HEK293 (cell line): ENCODE measurements at regions not wholly inside any gene's neighbourhood (a gene's known extent, or its start where the extent isn't known, plus 50 kb on each side); places are given as distances from the start of the nearest gene placed in this dataset.
A peak's percentile ranks its signal among the peaks of the same experiment; 100 is the strongest.

Experiments used
- CTCF ChIA-PET: fragments of 350-600 bp; formaldehyde crosslinking; extraction: SDS; loops from one replicate; lab custom pipeline; 2021; ENCODE audit warnings: antibody characterized with exemption; lab: Yijun Ruan, JAX
- POLR2A ChIA-PET: fragments of 300-600 bp; formaldehyde crosslinking; extraction: SDS; loops from one replicate; lab custom pipeline; 2020; ENCODE audit warnings: antibody characterized with exemption, inconsistent platforms; lab: Yijun Ruan, JAX
- H3K27ac ChIP-seq: fragments of 200-500 bp; sonication (Bioruptor generic); 2 replicates; pipeline ENCODE4 v1.5.1; 2014; ENCODE audit warnings: low read depth, low read length, control low read depth, inconsistent platforms; ENCODE audit errors: extremely low read depth
- H3K36me3 ChIP-seq, 2 experiments: fragments of 200-500 bp in 1 of 2; sonication (Bioruptor generic) in 1 of 2; 1 replicate in 1 of 2; 2 replicates in 1 of 2; pipeline ENCODE4 v1.5.1; 2014 to 2017; ENCODE audit warnings: inconsistent platforms in 2 of 2, low read length in 2 of 2; ENCODE audit not compliant: control insufficient read depth in 2 of 2, insufficient read depth in 1 of 2
- H3K4me1 ChIP-seq: fragments of 200-500 bp; sonication (Bioruptor generic); 2 replicates; pipeline ENCODE4 v1.5.1; 2014; ENCODE audit warnings: mild to moderate bottlenecking, low read length, inconsistent platforms; ENCODE audit not compliant: control insufficient read depth, insufficient read depth
- H3K4me3 ChIP-seq: 2 replicates; pipeline ENCODE4 v1.5.1; 2011; ENCODE audit warnings: low read depth, mild to moderate bottlenecking, control low read depth, low read length, moderate library complexity
- H3K9me3 ChIP-seq: fragments of 200-500 bp; sonication (Bioruptor generic); 2 replicates; pipeline ENCODE4 v1.5.1; 2014; ENCODE audit warnings: low read depth, low read length, inconsistent platforms; ENCODE audit not compliant: control insufficient read depth, insufficient read depth
- BCL11B ChIP-seq: fragments of 450-650 bp; formaldehyde crosslinking; IDR thresholded peaks from 2 replicates; pipeline ENCODE4 v1.5.1; 2016; ENCODE audit warnings: low read depth, missing biosample characterization, missing genetic modification characterization
- PRDM1 ChIP-seq: fragments of 450-650 bp; formaldehyde crosslinking; IDR thresholded peaks from 2 replicates; pipeline ENCODE4; 2016; ENCODE audit warnings: missing biosample characterization, missing genetic modification characterization
- WT1 ChIP-seq: fragments of 450-650 bp; formaldehyde crosslinking; IDR thresholded peaks from 2 replicates; pipeline ENCODE4 v1.5.1; 2016; ENCODE audit warnings: missing biosample characterization, missing genetic modification characterization
- ZBTB6 ChIP-seq: fragments of 450-650 bp; formaldehyde crosslinking; IDR thresholded peaks from 2 replicates; pipeline ENCODE4 v1.5.1; 2017; ENCODE audit warnings: missing biosample characterization, missing genetic modification characterization
- ZFP37 ChIP-seq: fragments of 450-650 bp; formaldehyde crosslinking; IDR thresholded peaks from 2 replicates; pipeline ENCODE4 v1.5.1; 2016; ENCODE audit warnings: missing biosample characterization, missing genetic modification characterization
- ZNF133 ChIP-seq: fragments of 450-650 bp; formaldehyde crosslinking; IDR thresholded peaks from 2 replicates; pipeline ENCODE4 v1.5.1; 2016; ENCODE audit warnings: missing biosample characterization, missing genetic modification characterization
- ZNF18 ChIP-seq: fragments of 450-650 bp; formaldehyde crosslinking; IDR thresholded peaks from 2 replicates; pipeline ENCODE4 v1.5.1; 2016; ENCODE audit warnings: missing biosample characterization, missing genetic modification characterization
- ZNF2 ChIP-seq: fragments of 450-650 bp; formaldehyde crosslinking; IDR thresholded peaks from 2 replicates; pipeline ENCODE4 v1.5.1; 2016; ENCODE audit warnings: missing biosample characterization, missing genetic modification characterization
- ZNF26 ChIP-seq: fragments of 450-650 bp; formaldehyde crosslinking; IDR thresholded peaks from 2 replicates; pipeline ENCODE4 v1.5.1; 2016; ENCODE audit warnings: missing biosample characterization, missing genetic modification characterization
- ZNF274 ChIP-seq, 2 experiments: fragments of 200-500 bp in 1 of 2; fragments of 450-650 bp in 1 of 2; sonication (Bioruptor generic) in 1 of 2; formaldehyde crosslinking in 1 of 2; IDR thresholded peaks; 2 replicates each; pipeline versions ENCODE4 v1.5.1 to v1.6.1; 2014 to 2016; ENCODE audit warnings: borderline replicate concordance in 1 of 2, inconsistent platforms in 1 of 2, low read length in 1 of 2, missing biosample characterization in 1 of 2, missing genetic modification characterization in 1 of 2
- ZNF362 ChIP-seq: fragments of 450-650 bp; formaldehyde crosslinking; IDR thresholded peaks from 2 replicates; pipeline ENCODE4 v1.5.1; 2016; ENCODE audit warnings: missing biosample characterization, missing genetic modification characterization
- ZNF366 ChIP-seq: fragments of 450-650 bp; formaldehyde crosslinking; conservative IDR thresholded peaks from 2 replicates; pipeline ENCODE4 v1.5.1; 2016; ENCODE audit warnings: missing biosample characterization, missing genetic modification characterization
- ZNF449 ChIP-seq: fragments of 450-650 bp; formaldehyde crosslinking; IDR thresholded peaks from 2 replicates; pipeline ENCODE4 v1.5.1; 2017; ENCODE audit warnings: missing biosample characterization, mild to moderate bottlenecking, missing genetic modification characterization, moderate library complexity
- ZNF596 ChIP-seq: fragments of 450-650 bp; IDR thresholded peaks from 2 replicates; pipeline ENCODE4 v1.5.0; 2018; ENCODE audit warnings: missing biosample characterization, mild to moderate bottlenecking, missing genetic modification characterization, moderate library complexity

DNA sequence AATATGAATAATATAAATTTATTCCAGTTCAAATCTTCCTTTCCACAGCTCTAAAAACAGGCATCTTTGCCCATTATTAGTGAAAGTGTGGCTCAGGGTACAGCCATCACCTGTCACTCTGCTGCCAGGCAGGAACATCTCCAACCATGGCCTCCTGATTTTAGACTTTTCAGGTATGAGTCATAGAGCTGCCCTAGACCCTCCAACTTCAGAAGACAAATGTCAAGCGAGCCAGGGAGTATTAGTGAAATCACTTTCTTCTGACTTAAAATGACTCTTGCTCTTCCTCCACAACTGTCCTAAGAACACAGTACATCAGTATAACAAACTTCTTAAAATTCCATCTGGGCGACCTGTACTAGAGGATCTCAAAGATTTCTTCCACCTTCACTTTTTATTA, 78.1 kb upstream of the AKAP13 start:
- Histone ChIP-seq H3K9me3 (no peaks in the 10 kb centered on the region), H3K27ac (no peak overlapping the region), H3K36me3 (no peaks in the 10 kb centered on the region), H3K4me3 (no peak overlapping the region), H3K4me1 (no peaks in the 10 kb centered on the region)
- CTCF ChIA-PET = interaction anchor here (0.7 to 1.1 kb wide), 4 partner anchors 11 to 203 kb away, joined by 3 to 4 read pairs (median 3); no protein-coding TSS in a partner anchor
- POLR2A ChIA-PET = no interaction called here
- TF ChIP-seq ZNF362 (tag by site-specific recombination) = no peak
- TF ChIP-seq PRDM1 = peak; percentile 72

DNA sequence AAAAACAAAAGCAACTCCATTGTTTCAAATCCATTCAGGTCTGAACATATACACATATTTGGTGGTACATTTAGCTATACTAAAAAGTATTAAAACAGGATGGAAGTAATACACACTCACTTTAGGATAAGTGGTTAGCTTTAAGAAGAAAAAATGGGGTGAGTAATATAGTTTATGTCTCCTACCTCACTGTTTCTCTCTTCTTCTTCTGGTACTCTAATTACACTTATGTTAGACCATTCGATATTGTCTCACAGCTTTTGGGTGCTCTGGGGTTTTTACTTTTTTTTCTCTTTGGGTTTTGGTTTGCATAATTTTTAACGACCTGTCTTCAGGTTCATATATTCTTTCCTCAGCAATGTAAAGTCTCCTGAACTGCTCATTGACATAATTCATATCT, 75.4 kb upstream of the AKAP13 start:
- ChIA-PET POLR2A (no interaction called here), CTCF (interaction anchor here (0.7 kb wide), 2 partner anchors 15 to 200 kb away, joined by 3 to 4 read pairs; no protein-coding TSS in a partner anchor)
- H3K9me3 ChIP-seq = no peaks in the 10 kb centered on the region

GRCh38 chr15:85306946-85307686, 73.3 kb upstream of the AKAP13 start:
- CTCF ChIA-PET = interaction anchor here (0.7 to 2.7 kb wide), 3 partner anchors 10 to 24 kb away, joined by 3 to 17 read pairs (median 4); no protein-coding TSS in a partner anchor
- POLR2A ChIA-PET = no interaction called here

More for the DNA sequence above, 75.4 kb upstream of the AKAP13 start:
- H3K4me1 ChIP-seq = no peaks in the 10 kb centered on the region
- no peaks in the 10 kb centered on the region for H3K36me3 ChIP-seq
- TF ChIP-seq ZNF133 (tag by site-specific recombination) (peak; percentile 81), BCL11B (no peak)
- TF ChIP-seq, all 188 proteins: peak for 1
- no peak overlapping the region for H3K4me3 ChIP-seq
- H3K27ac ChIP-seq = no peak overlapping the region

More at GRCh38 chr15:85306946-85307686, 73.3 kb upstream of the AKAP13 start:
- Histone ChIP-seq H3K36me3 (no peaks in the 10 kb centered on the region), H3K9me3 (no peaks in the 10 kb centered on the region), H3K4me3 (no peak overlapping the region), H3K27ac (no peak overlapping the region), H3K4me1 (no peaks in the 10 kb centered on the region)
- TF ChIP-seq ZNF2 (tag by site-specific recombination) (no peak), ZFP37 (no peak), ZNF274 (IDR thresholded peaks at IDR 0.05; ENCODE audit: low read length) (no peak), ZNF274 (tag by site-specific recombination; IDR thresholded peaks at IDR 0.05; ENCODE audit: borderline replicate concordance) (no peak), ZNF26 (no peak), ZNF366 (tag by site-specific recombination) (no peak), ZNF596 (no peak), ZNF18 (tag by site-specific recombination) (no peak), ZBTB6 (tag by site-specific recombination) (no peak), WT1 (no peak), ZNF449 (tag by site-specific recombination) (no peak)
